ENCODE measurements at regions not wholly inside any gene's neighbourhood (a gene's known extent, or its start where the extent isn't known, plus 50 kb on each side); places are given as distances from the start of the nearest gene placed in this dataset.

GRCh38 chr13:40170091-40170490 is 496.4 kb downstream of the FOXO1 start:
- no peak for DNase-seq (ENCODE audit: low read depth)

- DNase-seq (ENCODE audit: low read depth): no peak
Measured at GRCh38 chr13:40170982-40171381, 495.5 kb downstream of the FOXO1 start.

GRCh38 chr13:40171566-40171965 is 494.9 kb downstream of the FOXO1 start:
- no peak for DNase-seq (ENCODE audit: low read depth)

DNA sequence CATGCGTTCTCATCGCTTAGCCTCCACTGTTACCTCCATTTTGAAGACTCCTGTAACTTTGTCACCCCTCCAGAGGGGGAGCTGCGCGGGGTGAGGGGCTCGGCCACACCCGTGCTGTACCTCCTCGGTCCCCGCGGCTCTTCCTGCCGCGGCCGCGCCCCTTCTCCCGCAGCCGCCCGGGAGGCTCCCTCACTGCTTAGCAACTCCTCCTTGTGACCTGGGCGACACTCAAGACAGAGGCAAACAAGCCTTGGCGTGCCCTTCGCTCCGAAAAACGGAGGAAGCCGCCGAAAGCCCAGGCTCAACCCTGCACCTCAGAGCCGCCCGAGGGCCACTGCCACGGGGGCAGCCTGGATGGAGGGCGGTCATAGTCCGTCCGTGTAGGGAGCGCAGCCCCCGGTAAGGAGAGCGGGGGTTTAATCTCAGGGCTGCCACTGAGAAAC is 494.3 kb downstream of the FOXO1 start:
- no peak for DNase-seq (ENCODE audit: low read depth)

DNA sequence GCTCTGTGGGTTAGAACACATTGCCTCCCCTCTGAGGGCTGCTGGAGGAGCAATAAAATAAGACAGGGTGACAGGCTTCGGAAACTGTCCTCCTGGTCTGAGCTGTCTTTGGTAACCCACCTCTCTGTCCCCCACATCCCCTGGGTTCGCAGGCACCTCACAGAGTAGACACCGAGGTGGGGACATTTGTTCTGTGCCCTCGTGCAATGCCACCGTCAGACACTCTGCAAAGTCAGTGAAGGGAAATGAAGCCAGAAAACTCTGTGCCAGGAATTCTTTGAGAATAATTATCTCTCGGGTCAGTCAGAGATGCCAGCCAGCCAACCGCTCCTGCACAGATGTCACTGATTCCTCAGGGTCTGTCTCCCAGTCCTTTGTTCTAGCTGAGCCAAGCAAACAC is 493.6 kb downstream of the FOXO1 start:
- DNase-seq (ENCODE audit: low read depth): no peak

GRCh38 chr13:40175639-40176038 is 490.8 kb downstream of the FOXO1 start:
- DNase-seq (ENCODE audit: low read depth): no peak

DNA sequence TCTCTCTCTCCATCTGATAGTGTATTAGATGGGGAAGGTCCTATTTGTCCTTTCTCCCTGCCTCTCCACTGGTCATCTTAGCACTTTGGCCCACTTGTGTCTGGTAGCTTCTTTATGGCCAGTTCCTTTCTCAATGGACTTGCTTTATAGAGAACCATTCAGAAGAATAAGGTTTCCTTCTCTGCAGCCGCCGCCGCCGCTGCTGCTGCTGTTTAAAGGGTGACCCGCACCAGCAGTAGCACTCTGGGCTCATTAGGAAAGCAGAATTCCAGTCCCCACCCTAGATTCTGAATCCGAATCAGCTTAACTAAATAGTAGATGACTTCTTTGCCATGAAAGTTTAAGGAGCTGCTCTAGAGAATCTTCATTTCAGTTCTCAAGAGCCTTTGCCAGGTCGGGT is 490.2 kb downstream of the FOXO1 start:
- DNase-seq (ENCODE audit: low read depth): no peak

- DNase-seq (ENCODE audit: low read depth): no peak
Measured at GRCh38 chr13:40178130-40178529, 488.3 kb downstream of the FOXO1 start.

- DNase-seq (ENCODE audit: low read depth): no peak
Measured at GRCh38 chr13:40179445-40180281, 486.8 kb downstream of the FOXO1 start.

DNA sequence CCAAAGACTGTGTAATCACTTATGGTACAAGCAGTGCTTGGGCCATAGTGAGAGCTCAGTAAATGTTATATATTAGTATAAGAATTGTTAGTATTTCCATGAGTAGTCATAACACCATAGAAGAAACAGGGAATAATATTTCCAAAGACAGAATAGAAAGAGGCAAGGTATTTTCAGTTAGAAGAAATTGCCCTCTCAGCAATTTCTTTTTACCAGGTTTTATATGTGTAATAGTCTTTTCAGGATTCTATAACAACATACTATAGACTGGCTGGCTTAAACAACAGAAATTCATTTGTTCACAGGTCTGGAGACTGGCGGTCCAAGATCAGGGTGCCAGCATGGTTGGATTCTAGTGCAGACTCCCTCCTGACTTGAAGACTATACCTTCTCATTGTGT is 485.7 kb downstream of the FOXO1 start:
- no peak for DNase-seq (ENCODE audit: low read depth)

DNA sequence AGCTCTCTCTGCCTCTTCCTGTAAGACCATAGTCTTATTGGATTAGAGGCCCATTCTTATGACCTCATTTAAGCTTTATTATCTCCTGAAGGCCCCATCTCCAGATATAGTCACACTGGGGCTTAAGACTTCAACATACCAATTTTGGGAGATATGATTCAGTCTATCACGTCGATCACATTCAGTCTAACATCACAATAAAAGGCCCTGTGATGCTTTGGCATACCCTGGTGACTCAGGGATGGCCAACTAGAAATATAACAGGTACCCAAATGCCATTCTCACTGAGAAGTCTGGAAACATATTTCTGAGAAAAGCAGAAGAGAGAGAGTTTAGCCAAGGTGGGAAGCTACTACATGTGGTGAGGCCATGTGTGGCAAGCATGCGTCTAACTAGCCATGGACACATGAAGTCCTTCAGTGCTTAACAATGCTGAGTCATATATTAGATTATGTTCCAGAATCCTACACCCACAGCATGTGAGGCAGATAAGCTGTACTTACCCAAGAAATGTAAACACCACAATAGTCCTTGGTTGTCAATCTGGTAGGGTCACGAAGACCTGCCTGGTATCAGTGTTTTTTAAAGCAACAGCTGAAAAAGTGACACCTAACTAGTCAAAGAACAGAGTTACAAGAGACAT is 485.1 kb downstream of the FOXO1 start:
- no peak for DNase-seq (ENCODE audit: low read depth)

DNA sequence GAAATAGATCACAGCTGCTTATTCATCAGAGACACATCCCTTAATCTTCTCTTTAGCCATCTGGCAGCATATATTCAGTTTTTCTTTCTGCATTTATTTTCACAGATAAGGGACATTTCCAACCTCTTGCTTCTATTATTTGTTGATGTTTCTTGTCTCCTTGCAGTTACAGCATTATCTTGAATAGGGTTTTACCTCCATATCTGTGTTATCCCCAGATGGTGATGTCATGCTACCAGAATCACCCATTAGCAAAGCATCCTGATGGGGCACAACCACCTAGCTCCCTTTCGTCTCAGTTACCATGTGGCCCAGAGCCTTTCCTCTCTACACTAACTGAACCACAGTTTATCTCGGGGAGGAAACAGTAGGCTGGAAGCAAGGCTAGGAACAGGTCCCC is 483.9 kb downstream of the FOXO1 start:
- no peak for DNase-seq (ENCODE audit: low read depth)

DNA sequence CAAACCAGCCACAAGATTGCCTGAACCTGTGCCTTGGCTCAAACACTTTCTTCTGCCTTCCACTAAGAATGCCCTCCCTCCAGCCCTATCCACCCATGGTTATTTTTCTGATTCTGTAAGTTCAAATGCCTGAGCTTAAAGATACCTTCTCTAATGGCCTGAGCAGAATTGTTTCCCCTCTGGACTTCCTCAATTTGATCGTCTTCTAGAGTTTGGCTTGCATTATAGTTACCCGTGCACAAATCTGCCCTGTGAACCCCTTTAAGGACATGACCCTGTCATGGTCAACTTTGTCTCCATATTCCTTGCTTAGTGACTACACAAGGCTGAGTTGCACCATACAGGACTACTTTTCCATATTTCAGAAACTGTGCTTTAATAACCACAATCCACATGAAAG is 481.0 kb downstream of the FOXO1 start:
- no peak for DNase-seq (ENCODE audit: low read depth)

GRCh38 chr13:40186041-40186440 is 480.4 kb downstream of the FOXO1 start:
- DNase-seq (ENCODE audit: low read depth): no peak

DNA sequence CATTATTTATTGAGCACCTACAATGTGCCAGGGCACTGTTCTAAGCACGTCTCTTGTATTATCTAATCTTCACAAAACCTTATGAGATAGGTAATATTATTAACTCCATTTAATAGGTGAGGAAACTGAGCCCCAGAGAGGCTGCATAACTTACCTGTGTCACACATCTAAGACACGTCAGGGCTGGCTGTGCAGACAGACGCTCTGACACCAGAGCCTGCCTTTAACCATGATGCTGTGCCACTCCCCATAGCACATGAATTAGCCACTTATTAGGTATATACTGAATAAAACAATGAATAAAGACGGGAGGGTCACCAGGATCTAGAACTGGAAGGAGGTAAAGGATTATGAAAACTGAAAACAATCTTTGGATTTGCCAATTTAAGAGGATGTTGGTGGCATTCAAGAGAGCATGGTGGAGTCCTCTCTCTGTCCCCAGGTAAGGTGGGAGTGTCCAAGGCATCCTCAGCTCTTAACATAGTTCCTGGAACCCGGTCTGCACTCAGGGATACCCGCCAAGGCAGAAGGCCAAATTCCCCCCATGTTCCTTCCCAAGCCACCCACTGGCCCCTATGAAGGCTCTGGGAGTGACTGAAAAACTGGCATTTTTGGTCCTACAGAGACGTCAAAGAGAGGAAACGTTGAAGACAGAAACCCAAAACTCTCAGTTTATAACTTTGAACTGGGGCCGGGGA is 479.7 kb downstream of the FOXO1 start:
- no peak for DNase-seq (ENCODE audit: low read depth)

DNA sequence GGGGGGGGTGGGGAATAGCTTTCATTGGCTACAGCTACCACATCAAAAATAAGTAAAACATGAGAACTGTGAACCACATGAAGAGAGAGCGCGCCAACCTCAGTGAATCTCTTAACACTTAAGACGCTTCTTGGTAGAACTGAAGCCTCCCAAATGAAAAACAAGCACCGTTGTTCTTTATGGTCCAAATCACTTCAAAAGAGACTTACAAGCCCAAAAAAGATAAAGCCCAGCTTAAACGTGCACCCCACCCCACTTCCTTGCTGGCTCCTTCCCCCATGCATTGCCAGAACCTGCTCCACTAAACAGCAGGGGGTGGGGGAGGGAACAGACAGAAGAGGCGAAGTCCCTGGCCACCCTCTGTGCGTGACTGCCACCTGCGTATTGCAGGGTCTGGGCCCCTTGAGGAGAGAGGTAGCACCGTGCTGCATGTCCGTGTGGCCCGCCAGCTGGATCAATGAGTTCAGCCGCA is 479.1 kb downstream of the FOXO1 start:
- DNase-seq (ENCODE audit: low read depth): peak; percentile 54

- DNase-seq (ENCODE audit: low read depth): peak; percentile 40
Measured at GRCh38 chr13:40187841-40188591, 478.4 kb downstream of the FOXO1 start.

DNA sequence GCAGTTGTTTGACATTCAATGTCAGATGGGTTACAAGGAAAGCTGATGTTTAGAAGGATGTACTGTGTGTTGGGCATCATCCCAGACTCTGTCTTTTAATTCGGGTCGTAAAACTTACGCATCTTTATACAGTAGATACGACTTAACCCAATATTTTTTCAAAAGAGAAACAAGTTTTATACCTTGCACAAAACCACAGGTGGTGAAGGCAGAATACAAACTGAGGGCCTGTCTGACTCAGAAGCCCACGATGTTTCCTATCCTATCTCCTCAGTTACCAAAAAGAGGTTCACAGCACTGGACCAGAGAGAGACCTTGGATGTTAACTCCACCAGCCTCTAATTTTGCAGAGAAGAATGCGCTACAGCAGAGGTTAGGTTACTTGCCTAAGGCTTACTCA is 477.0 kb downstream of the FOXO1 start:
- no peak for DNase-seq (ENCODE audit: low read depth)

GRCh38 chr13:40189898-40190630 is 476.4 kb downstream of the FOXO1 start:
- DNase-seq (ENCODE audit: low read depth): no peak

DNA sequence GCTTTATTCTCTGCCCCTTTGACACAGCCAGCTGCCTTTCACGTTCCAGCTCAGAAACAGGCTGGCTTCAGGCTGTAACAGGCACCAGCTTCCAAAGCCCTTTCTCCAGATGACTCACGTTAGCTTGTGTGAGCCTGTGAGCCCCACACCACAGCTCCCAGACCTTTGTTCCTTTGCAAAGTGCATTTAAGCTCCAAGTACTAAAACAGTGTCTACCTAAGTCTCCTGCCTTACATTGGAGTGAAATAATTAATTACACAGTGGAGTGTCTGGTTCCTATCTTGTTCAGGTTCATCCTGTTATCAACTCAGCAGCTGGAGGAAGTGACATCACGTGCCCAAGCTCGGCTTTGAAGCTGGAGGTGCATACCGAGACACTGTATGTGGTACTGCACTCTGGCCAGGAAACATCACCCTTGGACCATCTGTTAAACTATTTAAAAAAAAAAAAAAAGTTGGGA is 475.8 kb downstream of the FOXO1 start:
- DNase-seq (ENCODE audit: low read depth): peak; percentile 50
